Activated CD4-positive, alpha-beta T cell treated with anti-CD3 and anti-CD28 coated beads, Interleukin-10, Interleukin-2, amounts not matched to agents 100 ng/mL and 50 ng/mL, durations not matched to agents 16 hours and 8 hours (primary cell): ENCODE measurements at regions not wholly inside any gene's neighbourhood (a gene's known extent, or its start where the extent isn't known, plus 50 kb on each side); places are given as distances from the start of the nearest gene placed in this dataset.

Experiments used
- DNase-seq: peaks from one replicate; pipeline ENCODE4 v3.0.0-alpha.2; 2020

- DNase-seq, result no peak
Measured at GRCh38 chr18:61107113-61107512, 226.1 kb upstream of the CDH20 start.

DNA sequence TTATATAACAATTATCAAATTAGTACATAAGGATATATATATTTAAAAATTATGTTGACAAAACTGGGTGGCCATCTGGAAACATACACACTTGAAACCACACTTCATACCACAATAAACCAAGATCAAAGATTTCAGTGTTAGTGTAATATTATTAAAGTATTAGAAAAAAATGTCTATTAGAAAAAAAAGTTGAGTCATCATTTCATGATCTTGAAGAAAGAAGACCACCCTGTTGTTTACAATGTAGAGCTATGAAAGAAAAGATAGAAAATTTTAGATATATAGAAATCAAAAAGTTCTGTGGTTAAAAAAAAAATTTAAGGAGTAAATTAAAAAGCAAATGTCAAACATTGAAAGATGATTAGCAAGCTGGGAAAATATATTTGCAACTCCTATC, 224.5 kb upstream of the CDH20 start:
- no peak for DNase-seq

GRCh38 chr18:61123309-61123708, 209.9 kb upstream of the CDH20 start:
- DNase-seq, result no peak

DNA sequence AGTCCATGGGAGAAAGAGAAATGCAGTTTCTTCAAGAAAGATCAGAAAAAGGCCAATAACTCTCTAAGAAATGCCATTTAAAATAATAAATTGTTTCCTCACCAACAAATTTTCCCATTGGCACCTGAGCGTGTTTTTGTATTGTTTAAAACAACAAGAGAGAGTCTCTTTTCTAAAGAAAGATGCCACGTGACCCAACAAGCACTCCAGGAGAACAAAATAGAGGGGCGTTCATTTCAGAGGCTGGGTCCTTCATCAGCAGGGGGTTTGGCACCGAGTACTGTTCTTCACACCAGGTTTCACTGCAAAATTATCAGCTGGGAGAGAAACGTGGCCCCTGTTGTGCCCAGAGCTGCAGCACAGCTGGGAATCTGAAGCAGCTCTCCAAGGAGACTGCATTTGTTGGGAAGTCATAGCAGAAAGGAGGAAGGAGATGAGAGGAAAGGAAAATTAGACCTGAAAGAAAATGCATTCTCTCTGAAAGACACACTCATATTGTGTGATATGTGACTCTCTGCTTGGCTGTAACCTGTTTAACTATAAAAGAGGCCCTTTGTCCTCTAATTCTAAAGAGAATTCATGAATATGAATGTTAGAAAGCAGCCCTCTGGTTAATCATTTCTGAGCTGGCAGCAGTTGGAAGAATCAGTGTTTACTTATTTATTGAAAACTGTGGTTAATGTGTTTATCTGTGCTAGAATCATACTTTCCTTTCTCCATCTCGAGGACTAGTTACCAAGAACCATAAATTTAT, 205.3 kb upstream of the CDH20 start:
- DNase-seq, result no peak

GRCh38 chr18:61129001-61129400, 204.2 kb upstream of the CDH20 start:
- DNase-seq, result no peak

GRCh38 chr18:61132031-61132430, 201.2 kb upstream of the CDH20 start:
- DNase-seq, result no peak

DNA sequence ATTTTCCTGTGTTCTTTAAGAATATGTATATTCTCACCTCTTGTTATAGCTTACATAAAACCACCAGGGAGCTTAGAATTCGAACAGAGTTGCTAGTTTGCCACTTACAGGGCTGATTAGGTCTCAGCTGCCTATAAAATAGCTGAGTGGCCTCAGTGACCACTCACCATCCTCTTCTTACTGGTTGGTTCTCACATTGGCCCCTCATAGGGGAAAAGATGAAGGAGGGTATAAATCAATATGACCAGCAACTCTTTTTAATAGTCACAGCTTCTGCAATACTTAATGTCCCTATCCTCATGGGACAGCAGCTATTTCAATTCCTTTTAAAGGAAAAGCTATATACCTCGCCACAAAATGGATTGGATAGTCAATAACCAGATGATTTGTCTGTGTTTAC, 199.4 kb upstream of the CDH20 start:
- DNase-seq, result no peak

- DNase-seq, result no peak
Measured at GRCh38 chr18:61136711-61137251, 196.4 kb upstream of the CDH20 start.

DNA sequence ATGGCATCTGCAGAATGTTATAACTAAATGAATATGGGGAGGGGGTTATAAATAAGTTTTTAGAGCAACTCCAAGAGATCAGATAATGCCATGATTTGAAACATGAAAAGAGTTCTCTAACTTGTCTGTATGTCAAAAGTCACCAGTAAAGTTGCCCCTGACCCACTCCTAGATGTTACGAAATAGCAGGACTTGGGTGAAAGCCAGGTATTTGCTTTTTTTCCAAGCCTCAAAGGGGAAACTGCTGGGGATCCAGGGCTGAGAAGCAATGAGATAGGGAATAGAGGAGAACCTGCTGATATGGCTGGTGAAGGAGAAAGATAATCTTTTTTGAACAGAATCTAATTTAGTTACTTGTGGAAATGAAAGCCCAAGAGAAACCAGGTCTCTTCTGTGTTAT, 191.5 kb upstream of the CDH20 start:
- DNase-seq, result no peak

DNA sequence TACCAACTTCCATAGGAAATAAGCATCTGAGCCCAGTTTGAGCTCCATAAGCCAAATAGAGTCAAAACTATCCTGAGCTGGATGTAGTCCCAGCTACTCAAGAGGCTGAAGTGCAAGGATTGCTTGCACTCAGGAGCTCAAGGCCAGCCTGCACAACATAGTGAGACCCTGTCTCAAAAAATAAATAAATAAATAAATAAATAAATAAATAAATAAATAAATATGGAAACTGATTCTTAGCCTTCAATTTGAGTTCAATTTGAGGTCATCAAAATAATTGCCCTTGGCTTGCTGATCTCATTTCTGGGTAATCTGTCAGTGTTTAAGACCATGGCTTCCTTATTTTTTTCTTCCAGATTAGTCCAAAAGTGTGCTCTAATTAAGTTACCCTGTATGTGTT, 184.9 kb upstream of the CDH20 start:
- DNase-seq, result no peak

- no peak for DNase-seq
Measured at GRCh38 chr18:61149786-61150185, 183.4 kb upstream of the CDH20 start.

DNA sequence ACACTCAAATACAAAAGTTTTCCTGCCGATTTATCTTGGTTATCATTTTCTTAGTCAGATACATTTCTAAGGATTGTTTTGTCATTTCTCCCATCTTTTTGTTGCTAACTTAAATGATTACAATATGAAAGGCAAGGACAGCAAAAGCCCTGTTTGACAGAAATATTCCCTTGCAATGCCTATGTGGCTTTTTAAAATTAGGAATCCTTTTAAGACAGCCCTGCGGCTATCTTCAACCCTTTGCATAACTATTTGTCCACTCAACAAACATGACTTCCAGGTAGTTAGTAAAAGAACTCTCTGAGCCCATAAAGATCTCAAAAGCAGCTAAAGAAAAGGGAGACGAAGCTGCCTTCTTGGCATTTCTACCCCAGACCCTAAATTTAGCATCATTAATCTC, 179.7 kb upstream of the CDH20 start:
- no peak for DNase-seq

- DNase-seq, result no peak
Measured at GRCh38 chr18:61154866-61155265, 178.4 kb upstream of the CDH20 start.

GRCh38 chr18:61155586-61155985, 177.6 kb upstream of the CDH20 start:
- DNase-seq, result no peak

DNA sequence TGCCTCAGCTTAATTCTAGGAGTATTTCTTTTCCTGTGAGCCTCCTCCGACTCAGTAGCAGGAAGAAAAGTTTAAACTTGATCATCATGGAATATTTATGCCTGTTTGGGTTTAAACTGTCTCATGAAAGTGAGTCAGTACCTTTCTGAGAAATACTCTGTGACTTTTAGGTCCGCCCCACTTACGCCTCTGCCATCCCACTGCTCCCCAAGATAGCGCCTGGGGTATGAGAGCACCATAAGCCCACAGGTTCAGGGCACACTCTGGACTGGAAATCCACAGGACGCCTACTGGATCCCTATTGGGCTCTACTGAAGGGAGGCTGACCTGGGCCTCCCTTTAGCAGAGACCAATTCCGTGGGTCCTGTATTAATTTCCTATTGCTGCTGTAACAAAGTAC, 175.8 kb upstream of the CDH20 start:
- no peak for DNase-seq

DNA sequence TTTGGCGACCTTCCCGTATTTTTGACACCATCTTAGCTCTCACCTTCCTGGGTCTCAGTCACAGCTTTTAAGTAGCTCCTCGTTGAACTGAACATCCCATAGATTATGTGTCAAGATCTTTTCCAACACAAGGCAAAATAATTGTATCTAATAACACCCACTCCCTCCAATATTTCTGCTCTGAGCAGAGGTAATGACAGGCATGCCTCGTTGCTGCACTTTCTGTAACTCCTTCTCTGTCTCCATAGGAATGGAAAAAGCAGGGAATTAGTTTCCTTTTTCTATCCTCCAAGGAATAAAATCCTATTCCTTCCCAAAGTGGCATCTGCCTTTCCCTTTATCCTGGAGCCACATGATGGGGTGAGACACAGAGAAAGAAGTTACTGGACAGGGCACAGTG, 174.0 kb upstream of the CDH20 start:
- DNase-seq, result no peak

DNA sequence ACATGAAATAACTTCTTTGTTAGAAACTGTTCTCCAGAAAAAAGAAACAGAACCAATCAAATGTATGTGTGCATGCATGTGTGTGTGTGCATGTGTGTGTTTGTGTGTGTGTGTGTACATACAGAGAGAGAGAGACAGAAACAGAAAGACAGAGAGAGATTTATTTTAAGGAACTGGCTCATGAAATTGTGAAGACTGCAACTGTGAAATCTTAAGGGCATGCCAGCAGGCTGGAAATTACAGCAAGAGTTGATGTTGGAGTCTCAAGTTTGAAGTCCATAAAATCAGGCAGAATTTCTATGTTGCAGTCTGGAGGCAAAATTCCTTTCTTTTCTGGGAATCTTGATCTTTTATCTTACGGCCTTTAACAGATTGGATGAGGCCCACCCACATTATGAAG, 168.9 kb upstream of the CDH20 start:
- no peak for DNase-seq

- no peak for DNase-seq
Measured at GRCh38 chr18:61167902-61168301, 165.3 kb upstream of the CDH20 start.

DNA sequence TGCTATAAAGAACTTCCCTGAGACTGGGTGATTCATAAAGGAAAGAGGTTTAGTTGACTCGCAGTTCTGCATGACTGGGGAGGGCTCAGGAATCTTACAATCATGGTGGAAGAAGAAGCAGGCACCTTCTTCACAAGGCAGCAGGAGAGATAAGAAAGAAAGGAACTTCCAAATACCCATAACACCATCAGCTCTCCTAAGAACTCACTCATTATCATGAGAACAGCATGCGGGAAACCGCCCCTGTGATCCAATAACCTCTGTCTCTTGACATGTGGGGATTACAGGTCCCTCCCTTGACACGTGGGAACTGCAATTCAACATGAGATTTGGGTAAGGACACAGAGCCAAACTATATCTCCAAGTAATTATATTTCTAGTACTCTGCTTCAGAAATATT, 163.8 kb upstream of the CDH20 start:
- DNase-seq, result no peak

GRCh38 chr18:61172624-61173023, 160.6 kb upstream of the CDH20 start:
- no peak for DNase-seq

DNA sequence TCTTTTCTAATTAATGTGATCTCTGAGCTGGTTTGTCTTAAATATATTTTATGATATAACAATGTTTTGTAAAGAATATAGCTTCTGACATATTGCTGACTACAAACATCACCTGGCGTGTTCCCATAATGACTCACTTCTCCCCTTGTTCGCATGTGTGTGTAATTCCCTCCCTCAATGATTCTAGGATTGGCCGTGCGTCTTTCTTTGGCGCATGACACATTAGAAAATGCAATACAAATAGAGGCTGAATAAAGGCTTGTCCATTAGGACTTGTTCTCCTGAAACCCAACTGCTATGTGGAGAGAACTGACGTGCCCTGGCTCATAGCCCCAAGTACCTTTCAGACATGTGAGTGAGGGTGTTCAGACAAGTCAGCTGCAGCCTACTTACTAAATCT, 159.7 kb upstream of the CDH20 start:
- no peak for DNase-seq

DNA sequence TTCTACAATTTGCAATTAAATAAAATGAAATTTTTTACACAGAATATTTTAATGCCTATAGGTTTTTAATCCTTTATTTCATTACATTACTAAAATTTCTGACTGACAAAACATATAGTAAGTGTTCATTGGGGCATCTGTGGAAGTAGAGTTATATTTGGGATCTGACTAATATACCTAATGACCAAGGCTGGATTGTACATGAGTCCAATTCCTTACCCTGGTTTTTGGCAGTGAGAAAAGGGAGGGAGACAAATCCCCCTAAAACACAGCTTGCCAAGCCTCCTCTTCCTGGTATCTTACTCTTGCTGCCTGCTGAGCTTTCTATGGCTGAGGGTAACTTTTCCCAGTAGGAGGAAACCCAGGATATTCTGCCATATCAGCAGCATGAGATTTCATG, 149.4 kb upstream of the CDH20 start:
- no peak for DNase-seq

GRCh38 chr18:61187971-61188370, 145.3 kb upstream of the CDH20 start:
- no peak for DNase-seq

DNA sequence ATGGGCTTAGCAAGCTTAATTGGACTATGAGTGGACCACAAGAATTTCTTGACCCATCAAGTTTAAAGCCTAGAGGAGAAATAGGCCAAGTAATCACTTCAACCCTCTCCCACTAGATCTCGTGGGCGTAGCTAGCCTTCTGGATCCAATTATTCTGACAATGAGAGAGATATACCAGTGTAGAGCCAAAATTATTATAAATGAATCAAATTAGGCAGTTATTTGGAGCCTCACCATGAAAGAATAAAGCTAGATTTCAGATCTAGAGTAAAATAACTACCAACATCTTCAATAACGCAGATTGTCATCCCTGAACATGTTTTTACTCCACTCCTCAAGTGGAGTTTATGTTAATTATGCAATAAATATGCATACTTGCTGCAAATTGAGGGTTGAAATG, 143.9 kb upstream of the CDH20 start:
- DNase-seq, result no peak

GRCh38 chr18:61194726-61195125, 138.5 kb upstream of the CDH20 start:
- no peak for DNase-seq
